Muscle layer of duodenum (tissue), 2 donors: ENCODE measurements at regions not wholly inside any gene's neighbourhood (a gene's known extent, or its start where the extent isn't known, plus 50 kb on each side); places are given as distances from the start of the nearest gene placed in this dataset.

Experiments
- H3K27ac ChIP-seq: one replicate; pipeline ENCODE4 v1.7.0; 2013; ENCODE audit warnings: mild to moderate bottlenecking, low read length
- H3K27me3 ChIP-seq: one replicate; pipeline ENCODE4 v1.7.0; 2013; ENCODE audit warnings: low read depth, mild to moderate bottlenecking, control low read depth, low read length
- H3K36me3 ChIP-seq, 2 donors: one replicate each; pipeline ENCODE4 v1.7.0; 2013; ENCODE audit warnings: low read length in 2 of 2, control low read depth in 1 of 2, mild to moderate bottlenecking in 1 of 2; ENCODE audit not compliant: insufficient read depth in 2 of 2, control insufficient read depth in 1 of 2
- H3K4me1 ChIP-seq, 2 donors: one replicate each; pipeline ENCODE4 v1.7.0; 2013; ENCODE audit warnings: low read length in 2 of 2, mild to moderate bottlenecking in 2 of 2, control low read depth in 1 of 2, moderate library complexity in 1 of 2; ENCODE audit not compliant: insufficient read depth in 2 of 2, control insufficient read depth in 1 of 2
- H3K4me3 ChIP-seq, 2 donors: one replicate each; pipeline ENCODE4 v1.7.0; 2013; ENCODE audit warnings: low read length in 2 of 2, low read depth in 1 of 2, mild to moderate bottlenecking in 1 of 2
- H3K9me3 ChIP-seq, 2 donors: one replicate each; pipeline ENCODE4 v1.7.0; 2013; ENCODE audit warnings: low read length in 2 of 2, control low read depth in 1 of 2, mild to moderate bottlenecking in 1 of 2; ENCODE audit not compliant: control insufficient read depth in 1 of 2
- donor health status: healthy.

DNA sequence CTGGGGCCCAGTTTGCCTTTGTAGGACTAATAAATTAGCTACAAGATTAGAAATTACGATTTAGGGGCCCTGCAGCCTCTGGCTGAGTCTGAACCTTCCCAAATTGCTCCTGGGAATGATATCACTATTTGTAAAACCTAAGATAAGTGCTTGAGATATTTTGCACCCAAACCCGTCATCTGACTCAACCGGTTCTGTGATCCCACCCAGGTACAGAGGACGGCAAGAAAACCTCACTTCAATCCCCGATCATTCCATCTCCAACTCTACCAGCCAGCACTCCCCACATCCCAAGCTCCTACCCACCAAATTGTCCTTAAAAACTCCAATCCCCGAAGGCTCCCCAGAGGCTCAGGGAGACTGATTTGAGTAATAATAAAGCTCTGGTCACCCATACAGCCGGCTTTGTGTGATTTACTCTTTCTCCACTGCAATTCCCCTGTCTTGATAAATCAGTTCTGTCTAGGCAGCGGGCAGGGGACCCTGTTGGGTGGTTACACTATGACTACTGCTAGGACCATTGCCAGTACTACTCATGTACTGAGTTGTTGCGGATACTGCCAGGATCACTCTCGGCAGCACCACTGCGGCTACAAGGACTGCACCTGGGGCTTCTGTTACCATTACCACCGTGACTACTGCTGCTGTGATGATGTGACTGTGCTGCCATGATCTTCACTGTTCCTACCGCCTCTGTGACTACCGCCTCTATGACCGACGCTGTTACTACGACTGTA is 73.1 kb downstream of the IRF8 start:
- Histone ChIP-seq H3K4me3 (no peak overlapping the region), H3K9me3 (no peaks in the 10 kb centered on the region), H3K27ac (no peak overlapping the region), H3K36me3 (no peaks in the 10 kb centered on the region), H3K27me3 (no peaks in the 10 kb centered on the region), H3K4me1 (peaks cover 0 to 7% of the 10 kb centered on the region in 2 donors)

- peaks cover 0 to 3% of the 10 kb centered on the region in 2 donors for H3K4me1 ChIP-seq
- no peaks in the 10 kb centered on the region for H3K36me3 ChIP-seq
- no peak overlapping the region for H3K4me3 ChIP-seq
- H3K9me3 ChIP-seq: no peaks in the 10 kb centered on the region
- H3K27ac ChIP-seq: peak overlapping the region; percentile 74
- no peaks in the 10 kb centered on the region for H3K27me3 ChIP-seq
Observed at GRCh38 chr16:85974428-85975375, 75.7 kb downstream of the IRF8 start.

- Histone ChIP-seq H3K9me3 (no peaks in the 10 kb centered on the region), H3K27ac (peak overlapping the region; percentile 74), H3K4me3 (no peak overlapping the region), H3K27me3 (no peaks in the 10 kb centered on the region), H3K36me3 (no peaks in the 10 kb centered on the region), H3K4me1 (no peaks in the 10 kb centered on the region)
Observed at GRCh38 chr16:85975451-85975981, 76.6 kb downstream of the IRF8 start.

DNA sequence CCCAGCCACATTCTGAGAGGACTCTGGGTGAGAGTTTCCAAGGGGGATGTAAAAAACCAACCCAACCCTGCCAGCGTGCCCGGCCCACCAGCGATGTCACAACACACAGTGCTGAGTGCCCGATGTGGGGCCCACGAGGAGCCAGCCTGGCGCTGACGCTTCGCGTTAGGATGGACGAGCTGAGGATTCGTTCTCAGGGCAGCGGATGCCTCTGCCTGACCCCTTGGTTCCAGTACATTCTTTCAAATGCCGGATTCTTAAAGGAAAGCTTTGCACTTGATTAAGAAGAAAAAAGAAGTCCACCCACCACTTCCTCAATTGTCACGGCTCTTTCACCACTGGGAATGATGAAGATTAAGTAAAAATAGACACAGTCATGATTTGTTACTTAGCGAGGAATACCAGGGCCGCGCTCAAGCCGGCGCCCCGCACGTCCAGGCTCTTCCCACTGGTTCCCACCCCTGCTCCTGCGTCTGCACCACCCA is 79.4 kb downstream of the IRF8 start:
- H3K27me3 ChIP-seq: no peaks in the 10 kb centered on the region
- no peak overlapping the region for H3K27ac ChIP-seq
- no peaks in the 10 kb centered on the region for H3K9me3 ChIP-seq
- no peak overlapping the region for H3K4me3 ChIP-seq
- peaks cover 0 to 3% of the 10 kb centered on the region in 2 donors for H3K4me1 ChIP-seq
- no peaks in the 10 kb centered on the region for H3K36me3 ChIP-seq

GRCh38 chr16:85978976-85979375 is 80.0 kb downstream of the IRF8 start:
- Histone ChIP-seq H3K27ac (no peak overlapping the region), H3K27me3 (no peaks in the 10 kb centered on the region)

DNA sequence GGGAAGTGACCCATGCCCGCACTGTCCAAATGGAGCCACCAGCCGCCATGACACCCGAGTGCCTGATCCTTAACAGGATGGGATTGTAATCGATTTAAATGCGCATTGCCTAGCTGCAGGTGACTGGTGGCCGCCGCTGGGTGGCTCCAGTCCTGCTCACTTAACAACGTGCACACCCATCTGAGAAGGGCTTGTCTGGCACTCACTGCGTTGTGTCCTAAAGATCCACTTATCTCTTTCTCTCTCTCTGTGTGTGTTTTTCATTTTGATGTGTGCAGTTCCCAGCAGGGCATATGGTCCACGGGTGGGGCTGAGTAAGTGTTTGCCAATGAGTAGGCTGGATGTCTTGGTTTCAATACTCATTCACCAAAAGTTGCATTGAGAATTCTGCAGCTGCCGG is 80.6 kb downstream of the IRF8 start:
- no peaks in the 10 kb centered on the region for H3K36me3 ChIP-seq
- no peaks in the 10 kb centered on the region for H3K9me3 ChIP-seq
- H3K4me1 ChIP-seq: peaks cover 0 to 9% of the 10 kb centered on the region in 2 donors
- H3K27me3 ChIP-seq: no peaks in the 10 kb centered on the region
- H3K27ac ChIP-seq: no peak overlapping the region
- no peak overlapping the region for H3K4me3 ChIP-seq

More at GRCh38 chr16:85978976-85979375, 80.0 kb downstream of the IRF8 start:
- peaks cover 0 to 6% of the 10 kb centered on the region in 2 donors for H3K4me1 ChIP-seq
- no peaks in the 10 kb centered on the region for H3K9me3 ChIP-seq
- no peak overlapping the region for H3K4me3 ChIP-seq
- H3K36me3 ChIP-seq: no peaks in the 10 kb centered on the region

DNA sequence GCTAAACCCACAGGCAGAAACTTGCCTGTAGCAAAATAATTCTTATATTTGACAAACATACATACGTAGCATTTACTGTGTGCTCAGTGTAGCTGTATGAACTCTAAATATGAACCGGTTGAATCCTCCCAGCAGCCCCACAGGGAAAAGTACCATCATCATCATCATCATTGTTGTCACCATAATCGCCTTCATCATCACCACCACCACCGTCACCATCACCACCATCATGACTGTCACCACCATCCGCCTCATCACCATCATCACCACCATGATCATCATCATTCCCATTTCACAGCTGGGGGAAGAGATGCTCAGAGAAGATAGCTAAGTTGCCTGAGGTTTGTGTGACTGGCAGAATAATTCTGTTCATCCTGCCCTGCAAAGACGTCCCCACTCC is 81.7 kb downstream of the IRF8 start:
- Histone ChIP-seq H3K4me3 (no peak overlapping the region), H3K9me3 (no peaks in the 10 kb centered on the region), H3K36me3 (no peaks in the 10 kb centered on the region), H3K4me1 (peaks cover 1 to 9% of the 10 kb centered on the region in 2 donors), H3K27ac (no peak overlapping the region), H3K27me3 (no peaks in the 10 kb centered on the region)

GRCh38 chr16:85981826-85982562 is 83.0 kb downstream of the IRF8 start:
- Histone ChIP-seq H3K4me1 (peaks cover 4 to 12% of the 10 kb centered on the region in 2 donors), H3K9me3 (no peaks in the 10 kb centered on the region), H3K4me3 (no peak overlapping the region), H3K27me3 (no peaks in the 10 kb centered on the region), H3K36me3 (no peaks in the 10 kb centered on the region), H3K27ac (no peak overlapping the region)

DNA sequence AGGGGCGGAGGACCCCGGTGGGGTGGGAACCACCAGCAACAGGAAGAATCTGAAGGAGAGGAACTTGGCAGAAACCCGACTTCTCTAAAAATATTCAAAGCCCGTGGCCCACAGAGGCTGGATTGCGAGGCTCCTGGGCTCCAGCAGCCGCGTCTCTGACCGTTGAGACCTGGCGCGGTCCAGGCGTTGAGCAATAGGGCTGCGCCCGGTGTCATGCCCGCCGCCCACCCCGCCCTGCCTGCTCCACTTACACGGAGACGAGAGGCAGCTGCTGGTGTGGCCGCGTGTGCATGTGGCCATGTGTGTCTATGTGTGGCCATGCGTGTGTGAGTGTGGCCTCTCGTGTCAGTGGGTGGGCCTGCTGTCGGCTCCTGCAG is 83.6 kb downstream of the IRF8 start:
- H3K4me1 ChIP-seq: peaks cover 4 to 16% of the 10 kb centered on the region in 2 donors
- H3K27me3 ChIP-seq: no peaks in the 10 kb centered on the region

GRCh38 chr16:85983064-85983463 is 84.1 kb downstream of the IRF8 start:
- H3K27ac ChIP-seq: no peak overlapping the region
- H3K4me1 ChIP-seq: peaks cover 4 to 16% of the 10 kb centered on the region in 2 donors
- H3K27me3 ChIP-seq: no peaks in the 10 kb centered on the region
- H3K9me3 ChIP-seq: no peaks in the 10 kb centered on the region
- H3K4me3 ChIP-seq: no peak overlapping the region
- no peaks in the 10 kb centered on the region for H3K36me3 ChIP-seq

More for the DNA sequence above, 83.6 kb downstream of the IRF8 start:
- Histone ChIP-seq H3K4me3 (no peak overlapping the region), H3K27ac (no peak overlapping the region), H3K36me3 (no peaks in the 10 kb centered on the region), H3K9me3 (no peaks in the 10 kb centered on the region)
